Suprapubic skin (tissue), 4 donors: ENCODE measurements at regions not wholly inside any gene's neighbourhood (a gene's known extent, or its start where the extent isn't known, plus 50 kb on each side); places are given as distances from the start of the nearest gene placed in this dataset.
"Not testable (repeated sequence)": the region's sequence is repeated elsewhere in the genome, so short reads cannot be mapped to it uniquely, and the experiment has no call there.

Source experiments
- DNase-seq, 2 donors: peaks; one replicate each; pipeline ENCODE4 v3.0.0-alpha.2; 2019; ENCODE audit warnings: low spot score in 2 of 2
- H3K27ac ChIP-seq: fragments of 200-600 bp; sonication (generic); one replicate; pipeline ENCODE4 v1.5.1; 2019
- H3K27me3 ChIP-seq: fragments of 200-600 bp; sonication (generic); one replicate; pipeline ENCODE4 v1.5.1; 2019
- H3K36me3 ChIP-seq: fragments of 200-600 bp; sonication (generic); one replicate; pipeline ENCODE4 v1.5.1; 2019
- H3K4me1 ChIP-seq: fragments of 200-600 bp; sonication (generic); one replicate; pipeline ENCODE4 v1.5.1; 2019
- H3K4me3 ChIP-seq: fragments of 200-600 bp; sonication (generic); one replicate; pipeline ENCODE4 v1.5.1; 2019; ENCODE audit warnings: mild to moderate bottlenecking
- H3K9me3 ChIP-seq: fragments of 200-600 bp; sonication (generic); one replicate; pipeline ENCODE4 v1.5.1; 2019
- EP300 ChIP-seq: sonication (generic); formaldehyde crosslinking; IDR thresholded peaks from one replicate; pipeline ENCODE4 v1.6.1; 2017; ENCODE audit warnings: antibody characterized with exemption
- POLR2A ChIP-seq, 2 donors: fragments of 450-650 bp; IDR thresholded peaks; one replicate each; pipeline ENCODE4 v1.6.1; 2017; ENCODE audit warnings: antibody characterized with exemption in 2 of 2, mild to moderate bottlenecking in 2 of 2, moderate library complexity in 2 of 2
- POLR2AphosphoS5 ChIP-seq, 3 donors: sonication (generic); formaldehyde crosslinking; IDR thresholded peaks; one replicate each; pipeline ENCODE4 v1.6.1; 2017; ENCODE audit warnings: antibody characterized with exemption in 3 of 3
- WGBS: methylation state at CpG from one replicate; pipeline ENCODE4 v1.1.5; 2018; 5-methylcytosine and 5-hydroxymethylcytosine counted together
- TF ChIP-seq, protein P1 (sequence below), 2 donors: fragments of 200-600 bp in 1 of 2; fragments of 450-650 bp in 1 of 2; sonication (generic) in 1 of 2; IDR thresholded peaks; one replicate each; pipeline ENCODE4 v1.5.1; 2016 to 2019; ENCODE audit warnings: antibody characterized with exemption in 2 of 2, mild to moderate bottlenecking in 1 of 2, moderate library complexity in 1 of 2

DNA sequence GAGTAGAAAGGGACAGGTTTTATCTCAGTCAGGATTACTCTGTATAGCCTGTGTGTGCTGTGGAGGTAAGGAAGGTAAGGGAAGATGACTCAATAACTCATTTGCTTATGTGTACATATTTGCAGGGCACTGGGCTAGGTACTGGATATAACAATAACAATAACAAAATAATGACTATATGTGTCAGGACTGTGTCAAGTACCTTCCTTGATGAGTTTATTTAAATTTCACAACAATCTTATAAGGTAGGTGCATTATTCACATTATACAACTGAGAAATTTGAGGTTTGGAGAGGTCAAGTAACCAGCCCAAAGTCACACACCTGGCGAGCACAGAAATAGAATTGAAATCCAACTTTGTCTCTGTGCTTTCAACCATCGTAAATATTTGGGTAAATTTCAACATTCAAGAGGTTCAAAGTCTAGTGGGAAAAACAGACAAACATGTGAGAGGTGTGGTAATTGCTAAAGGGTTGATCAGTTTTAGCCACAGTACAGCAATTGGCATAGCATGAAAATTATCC is 131.8 kb downstream of the APIP start:
- TF ChIP-seq POLR2AphosphoS5 (IDR thresholded peaks at IDR 0.05) (no peak), POLR2A (IDR thresholded peaks at IDR 0.05) (no peak), EP300 (no peak)
- TF ChIP-seq, protein P1, sequence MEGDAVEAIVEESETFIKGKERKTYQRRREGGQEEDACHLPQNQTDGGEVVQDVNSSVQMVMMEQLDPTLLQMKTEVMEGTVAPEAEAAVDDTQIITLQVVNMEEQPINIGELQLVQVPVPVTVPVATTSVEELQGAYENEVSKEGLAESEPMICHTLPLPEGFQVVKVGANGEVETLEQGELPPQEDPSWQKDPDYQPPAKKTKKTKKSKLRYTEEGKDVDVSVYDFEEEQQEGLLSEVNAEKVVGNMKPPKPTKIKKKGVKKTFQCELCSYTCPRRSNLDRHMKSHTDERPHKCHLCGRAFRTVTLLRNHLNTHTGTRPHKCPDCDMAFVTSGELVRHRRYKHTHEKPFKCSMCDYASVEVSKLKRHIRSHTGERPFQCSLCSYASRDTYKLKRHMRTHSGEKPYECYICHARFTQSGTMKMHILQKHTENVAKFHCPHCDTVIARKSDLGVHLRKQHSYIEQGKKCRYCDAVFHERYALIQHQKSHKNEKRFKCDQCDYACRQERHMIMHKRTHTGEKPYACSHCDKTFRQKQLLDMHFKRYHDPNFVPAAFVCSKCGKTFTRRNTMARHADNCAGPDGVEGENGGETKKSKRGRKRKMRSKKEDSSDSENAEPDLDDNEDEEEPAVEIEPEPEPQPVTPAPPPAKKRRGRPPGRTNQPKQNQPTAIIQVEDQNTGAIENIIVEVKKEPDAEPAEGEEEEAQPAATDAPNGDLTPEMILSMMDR (IDR thresholded peaks at IDR 0.05) = no peak
- Histone ChIP-seq H3K27me3 (no peaks in the 10 kb centered on the region), H3K4me3 (no peak overlapping the region), H3K9me3 (no peaks in the 10 kb centered on the region), H3K27ac (no peak overlapping the region), H3K36me3 (no peaks in the 10 kb centered on the region), H3K4me1 (no peaks in the 10 kb centered on the region)
- WGBS = 62% methylated on average over 2 of the region's 2 CpGs
- DNase-seq = no peak

DNA sequence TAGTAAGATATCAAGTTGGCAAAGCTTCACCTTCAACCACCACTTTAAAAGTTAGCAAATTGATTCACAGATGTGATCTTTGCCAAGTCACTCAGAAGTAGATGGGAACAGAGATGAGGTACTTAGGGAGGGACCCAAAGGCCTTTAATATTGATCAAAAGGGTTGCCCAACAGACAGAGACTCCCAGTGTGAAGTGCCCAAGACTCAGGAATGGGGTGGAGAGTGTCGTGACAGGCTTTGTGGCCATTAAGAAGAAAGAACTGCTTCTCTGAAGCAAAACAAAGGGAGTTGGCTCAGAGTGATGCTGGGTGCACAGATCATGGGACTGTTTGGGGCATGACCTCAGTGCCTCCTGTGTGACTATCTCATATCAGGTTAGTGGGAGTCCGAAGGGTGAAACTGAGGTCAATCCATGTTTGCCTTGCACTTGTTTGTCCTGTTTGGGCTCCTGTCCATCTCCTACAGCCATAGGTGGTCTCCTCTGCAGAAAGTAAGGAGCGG is 132.3 kb downstream of the APIP start:
- Histone ChIP-seq H3K4me1 (no peaks in the 10 kb centered on the region), H3K36me3 (no peaks in the 10 kb centered on the region), H3K27ac (no peak overlapping the region), H3K4me3 (no peak overlapping the region), H3K9me3 (no peaks in the 10 kb centered on the region), H3K27me3 (no peaks in the 10 kb centered on the region)
- TF ChIP-seq POLR2AphosphoS5 (IDR thresholded peaks at IDR 0.05) (no peak), POLR2A (IDR thresholded peaks at IDR 0.05) (no peak), EP300 (no peak)
- TF ChIP-seq, protein P1 (IDR thresholded peaks at IDR 0.05) = no peak
- 90% methylated on average over 3 of the region's 3 CpGs for WGBS
- DNase-seq = no peak

GRCh38 chr11:34781826-34782225 is 134.4 kb downstream of the APIP start:
- not testable (repeated sequence) for DNase-seq, H3K27ac ChIP-seq, H3K4me3 ChIP-seq, H3K9me3 ChIP-seq, H3K27me3 ChIP-seq, H3K36me3 ChIP-seq, H3K4me1 ChIP-seq

GRCh38 chr11:34775417-34775888 is 140.7 kb downstream of the APIP start:
- Histone ChIP-seq H3K9me3 (no peaks in the 10 kb centered on the region), H3K36me3 (no peaks in the 10 kb centered on the region), H3K27me3 (no peaks in the 10 kb centered on the region), H3K27ac (no peak overlapping the region), H3K4me3 (no peak overlapping the region), H3K4me1 (no peaks in the 10 kb centered on the region)
- 66% methylated on average over 4 of the region's 4 CpGs for WGBS
- no peak for DNase-seq
- TF ChIP-seq EP300 (no peak), POLR2AphosphoS5 (IDR thresholded peaks at IDR 0.05) (no peak)
- TF ChIP-seq, protein P1 (IDR thresholded peaks at IDR 0.05) = no peak

GRCh38 chr11:34774604-34775003 is 141.6 kb downstream of the APIP start:
- H3K36me3 ChIP-seq = no peaks in the 10 kb centered on the region
- no peaks in the 10 kb centered on the region for H3K27me3 ChIP-seq
- WGBS = 81% methylated on average over 2 of the region's 2 CpGs
- no peak overlapping the region for H3K4me3 ChIP-seq
- H3K27ac ChIP-seq = no peak overlapping the region
- no peak for DNase-seq
- TF ChIP-seq POLR2AphosphoS5 (IDR thresholded peaks at IDR 0.05) = no peak
- TF ChIP-seq, protein P1 (IDR thresholded peaks at IDR 0.05) = no peak
- TF ChIP-seq EP300 = no peak
- no peak for TF ChIP-seq POLR2A (IDR thresholded peaks at IDR 0.05)
- H3K9me3 ChIP-seq = no peaks in the 10 kb centered on the region
- no peaks in the 10 kb centered on the region for H3K4me1 ChIP-seq

DNA sequence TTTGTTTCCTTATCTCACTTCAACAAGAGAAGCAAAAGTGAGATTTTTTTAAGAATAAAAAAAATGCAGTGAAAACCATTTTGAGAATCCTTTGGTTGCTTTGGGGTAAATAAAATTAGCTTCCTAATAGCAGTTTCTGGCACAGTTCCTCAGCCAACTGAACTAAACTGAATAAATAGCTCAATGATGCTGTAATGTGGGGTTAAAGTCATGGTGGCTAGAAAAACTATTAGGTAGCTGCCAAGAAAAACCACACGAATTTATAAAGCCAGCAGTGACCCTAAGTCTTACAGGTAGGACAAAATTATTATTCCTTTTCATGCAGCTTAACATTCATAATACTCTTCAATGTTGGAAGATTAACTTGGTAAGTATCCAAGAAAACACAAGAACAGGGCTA is 142.4 kb downstream of the APIP start:
- Histone ChIP-seq H3K4me1 (no peaks in the 10 kb centered on the region), H3K36me3 (no peaks in the 10 kb centered on the region), H3K9me3 (no peaks in the 10 kb centered on the region), H3K27ac (no peak overlapping the region), H3K27me3 (no peaks in the 10 kb centered on the region), H3K4me3 (no peak overlapping the region)
- 5% methylated on average over 1 of the region's 1 CpG for WGBS
- no peak for DNase-seq
- TF ChIP-seq POLR2A (IDR thresholded peaks at IDR 0.05) = no peak
